Hematopoietic multipotent progenitor cell treated with erythropoietin and hydrocortisone succinate and interleukin-3 and kit ligand, for 6 days (in vitro differentiated cells): ENCODE measurements at regions not wholly inside any gene's neighbourhood (a gene's known extent, or its start where the extent isn't known, plus 50 kb on each side); places are given as distances from the start of the nearest gene placed in this dataset.
A peak's percentile ranks its signal among the peaks of the same experiment; 100 is the strongest.
"Not testable (repeated sequence)": the region's sequence is repeated elsewhere in the genome, so short reads cannot be mapped to it uniquely, and the experiment has no call there.

ENCODE experiments used
- DNase-seq: peaks from one replicate; pipeline ENCODE4 v3.0.0-alpha.2; 2015

- DNase-seq: no peak
Measured at GRCh38 chr1:243996223-243996622, 54.9 kb upstream of the ZBTB18 start.

- DNase-seq: no peak
Measured at GRCh38 chr1:243991650-243992049, 59.4 kb upstream of the ZBTB18 start.

- DNase-seq: no peak
Measured at GRCh38 chr1:243984788-243985187, 66.3 kb upstream of the ZBTB18 start.

GRCh38 chr1:243982447-243983018 lies 68.5 kb upstream of the ZBTB18 start:
- no peak for DNase-seq

GRCh38 chr1:243980471-243980870 lies 70.6 kb upstream of the ZBTB18 start:
- DNase-seq: no peak

- no peak for DNase-seq
Measured at GRCh38 chr1:243980071-243980470, 71.0 kb upstream of the ZBTB18 start.

- no peak for DNase-seq
Measured at GRCh38 chr1:243979396-243979795, 71.7 kb upstream of the ZBTB18 start.

GRCh38 chr1:243977094-243977493 lies 74.0 kb upstream of the ZBTB18 start:
- DNase-seq: no peak

GRCh38 chr1:243974451-243975292 lies 76.4 kb upstream of the ZBTB18 start:
- peak; percentile 43 for DNase-seq

GRCh38 chr1:243973169-243973568 lies 77.9 kb upstream of the ZBTB18 start:
- DNase-seq: no peak

- no peak for DNase-seq
Measured at GRCh38 chr1:243970077-243970476, 81.0 kb upstream of the ZBTB18 start.

- no peak for DNase-seq
Measured at GRCh38 chr1:243968413-243968812, 82.7 kb upstream of the ZBTB18 start.

GRCh38 chr1:243964915-243965314 lies 86.2 kb upstream of the ZBTB18 start:
- no peak for DNase-seq

- DNase-seq: peak; percentile 52
Measured at GRCh38 chr1:243963571-243963970, 87.5 kb upstream of the ZBTB18 start.

GRCh38 chr1:243962541-243962940 lies 88.5 kb upstream of the ZBTB18 start:
- DNase-seq: no peak

GRCh38 chr1:243959998-243960397 lies 91.1 kb upstream of the ZBTB18 start:
- no peak for DNase-seq

- DNase-seq: no peak
Measured at GRCh38 chr1:243957141-243957540, 93.9 kb upstream of the ZBTB18 start.

- DNase-seq: no peak
Measured at GRCh38 chr1:243956450-243956849, 94.6 kb upstream of the ZBTB18 start.

GRCh38 chr1:243951207-243951606 lies 99.9 kb upstream of the ZBTB18 start:
- DNase-seq: not testable (repeated sequence)

GRCh38 chr1:243950166-243950565 lies 100.1 kb upstream of the AKT3 start:
- DNase-seq: no peak

- peak; percentile 58 for DNase-seq
Measured at GRCh38 chr1:243946946-243947345, 96.9 kb upstream of the AKT3 start.

- DNase-seq: peak; percentile 6
Measured at GRCh38 chr1:243946253-243946652, 96.2 kb upstream of the AKT3 start.

- no peak for DNase-seq
Measured at GRCh38 chr1:243945727-243946126, 95.7 kb upstream of the AKT3 start.

- DNase-seq: no peak
Measured at GRCh38 chr1:243944429-243945160, 94.6 kb upstream of the AKT3 start.
